Right lobe of liver (tissue), 4 donors: ENCODE measurements at regions not wholly inside any gene's neighbourhood (a gene's known extent, or its start where the extent isn't known, plus 50 kb on each side); places are given as distances from the start of the nearest gene placed in this dataset.

ENCODE experiments used
- CTCF ChIP-seq, 4 donors: fragments of 200-600 bp in 3 of 4; fragments of 450-650 bp in 1 of 4; IDR thresholded peaks; one replicate each; pipeline versions ENCODE4 v1.5.1 to v1.8.0; 2016 to 2022; ENCODE audit warnings: antibody characterized with exemption in 4 of 4, mild to moderate bottlenecking in 2 of 4
- POLR2A ChIP-seq: fragments of 450-650 bp; IDR thresholded peaks from one replicate; pipeline ENCODE4 v1.6.1; 2017; ENCODE audit warnings: antibody characterized with exemption, mild to moderate bottlenecking
- donor health status: DM: no; HTN: no; CAD: no.
- donor health status: DM: no; HTN: no; CAD: no.
- donor health status: DM: no; HTN: yes; CAD: no.

GRCh38 chr13:97753942-97754670 lies 199.4 kb upstream of the IPO5 start:
- no peak for TF ChIP-seq CTCF (IDR thresholded peaks at IDR 0.05)
- no peak for TF ChIP-seq POLR2A
